Activated naive CD4-positive, alpha-beta T cell treated with anti-CD3 and anti-CD28 coated beads, Interleukin-2, amount 50 U/mL, for 72 hours (primary cell): ENCODE measurements at regions not wholly inside any gene's neighbourhood (a gene's known extent, or its start where the extent isn't known, plus 50 kb on each side); places are given as distances from the start of the nearest gene placed in this dataset.
A peak's percentile ranks its signal among the peaks of the same experiment; 100 is the strongest.

ENCODE experiments used
- ATAC-seq, 2 donors: fragments of 150-1000 bp; cut with Tn5 transposase; 2 replicates each; pipeline ENCODE4 v1.10.0; 2021; ENCODE audit warnings: mild to moderate bottlenecking in 2 of 2, moderate library complexity in 2 of 2
- DNase-seq, 2 donors: peaks; one replicate each; pipeline ENCODE4 v3.0.0; 2021 to 2022; ENCODE audit warnings: low spot score in 2 of 2
- H3K27ac Mint-ChIP-seq, 2 donors: one replicate each; pipeline ENCODE4 v1.8.0; 2022; ENCODE audit warnings: mild to moderate bottlenecking in 2 of 2, mixed read lengths in 2 of 2
- H3K36me3 Mint-ChIP-seq, 2 donors: one replicate each; pipeline ENCODE4 v1.8.0; 2022; ENCODE audit warnings: mixed read lengths in 2 of 2
- H3K9me3 Mint-ChIP-seq, 2 donors: one replicate each; pipeline ENCODE4 v1.8.0; 2022; ENCODE audit warnings: mixed read lengths in 2 of 2

DNA sequence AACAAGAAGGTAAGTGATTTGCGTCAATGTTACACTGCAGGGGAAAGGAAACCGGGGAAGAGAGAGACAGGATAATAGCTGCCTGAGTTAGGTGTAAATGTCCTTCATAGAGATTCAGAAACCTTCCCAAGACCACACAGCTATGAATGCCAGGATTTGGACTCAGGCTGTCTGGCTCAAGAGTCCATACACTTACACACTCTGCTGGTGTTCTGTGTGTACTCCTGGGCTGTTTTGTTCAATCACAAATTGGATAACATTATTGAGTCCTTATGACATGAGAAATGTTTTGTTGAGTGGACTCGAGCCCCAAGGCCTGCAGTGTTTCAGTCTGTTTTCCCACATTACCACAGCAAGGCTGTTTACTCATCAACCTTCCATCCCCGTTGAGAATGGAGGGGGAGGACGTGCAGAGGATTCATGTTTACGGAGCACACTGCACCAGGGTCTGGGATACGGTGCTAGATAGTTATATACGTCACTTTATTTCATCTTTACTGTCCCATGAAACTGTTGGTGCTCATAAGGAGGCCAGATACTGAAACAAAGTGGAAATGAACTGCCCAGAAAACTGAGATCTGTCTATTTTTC, 450.8 kb downstream of the HAPSTR1 start:
- H3K9me3 Mint-ChIP-seq = peaks cover 10 to 15% of the 10 kb centered on the region in 2 donors

DNA sequence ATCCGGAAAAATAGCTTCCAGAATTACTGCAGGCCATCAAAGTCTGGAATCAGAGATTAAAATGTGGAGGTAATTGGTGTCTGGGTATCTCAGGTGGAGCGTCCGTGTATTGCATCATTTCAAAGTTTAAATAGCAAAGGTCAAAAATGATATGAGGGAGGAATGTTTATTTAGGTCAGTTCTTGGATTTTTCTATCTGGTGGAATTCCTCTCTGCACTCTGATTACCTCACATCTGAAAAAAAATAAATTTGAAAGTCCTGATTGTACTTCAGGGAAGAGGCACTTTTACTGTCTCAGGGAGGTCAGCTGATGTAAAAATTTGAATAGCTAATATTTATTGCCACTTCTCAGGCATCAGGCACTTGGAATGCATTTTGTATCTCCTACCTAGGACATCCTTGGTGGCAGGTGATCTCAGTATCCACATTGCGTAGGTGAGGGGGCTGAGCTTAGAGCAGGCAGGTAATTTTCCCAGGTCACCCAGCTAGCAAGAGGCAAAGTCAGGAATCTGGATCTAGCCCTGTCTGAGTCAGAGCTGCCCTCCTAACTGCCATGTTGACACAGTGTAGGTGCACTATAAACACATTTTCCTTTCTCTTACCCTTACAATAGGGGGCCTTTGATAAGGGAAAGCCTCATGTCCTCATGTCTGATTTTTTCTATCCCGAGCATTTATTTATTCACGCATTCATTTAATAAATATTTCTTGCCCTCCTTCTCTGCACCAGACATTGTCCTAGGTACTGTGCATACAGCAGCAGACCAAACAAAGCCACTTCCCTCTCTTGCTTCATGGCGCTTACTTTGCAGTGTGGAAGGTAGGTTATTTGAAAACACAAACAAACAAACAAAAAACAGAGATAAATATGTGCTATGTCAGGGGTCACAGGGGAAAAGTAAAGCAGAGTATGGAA, 454.3 kb downstream of the HAPSTR1 start:
- ATAC-seq (no peak), DNase-seq (no peak)
- Mint-ChIP-seq H3K27ac (no peak overlapping the region), H3K36me3 (no peaks in the 10 kb centered on the region), H3K9me3 (peaks cover 11 to 13% of the 10 kb centered on the region in 2 donors)

More for the DNA sequence above, 450.8 kb downstream of the HAPSTR1 start:
- Mint-ChIP-seq H3K36me3 (no peaks in the 10 kb centered on the region), H3K27ac (no peak overlapping the region)
- no peak for DNase-seq
- ATAC-seq = no peak

DNA sequence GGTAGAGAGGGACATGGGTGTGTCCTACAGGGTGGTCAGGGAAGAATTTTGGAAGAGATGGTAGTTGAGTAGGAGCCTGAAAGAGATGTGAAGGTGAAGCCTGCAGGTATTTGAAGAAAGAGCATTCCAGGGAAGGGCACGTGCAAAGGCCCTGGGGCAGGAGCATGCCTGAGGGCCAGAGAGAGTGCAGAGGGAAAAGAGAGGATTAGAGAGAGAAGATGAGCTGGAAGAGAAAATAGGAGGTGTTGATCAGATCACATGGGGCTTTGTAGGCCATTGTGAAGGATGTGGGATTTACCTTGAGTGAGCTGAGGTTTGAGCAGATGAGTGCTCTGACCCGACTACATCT, 455.0 kb downstream of the HAPSTR1 start:
- H3K9me3 Mint-ChIP-seq = peaks cover 11 to 13% of the 10 kb centered on the region in 2 donors
- no peaks in the 10 kb centered on the region for H3K36me3 Mint-ChIP-seq
- no peak overlapping the region for H3K27ac Mint-ChIP-seq
- no peak for ATAC-seq
- no peak for DNase-seq

DNA sequence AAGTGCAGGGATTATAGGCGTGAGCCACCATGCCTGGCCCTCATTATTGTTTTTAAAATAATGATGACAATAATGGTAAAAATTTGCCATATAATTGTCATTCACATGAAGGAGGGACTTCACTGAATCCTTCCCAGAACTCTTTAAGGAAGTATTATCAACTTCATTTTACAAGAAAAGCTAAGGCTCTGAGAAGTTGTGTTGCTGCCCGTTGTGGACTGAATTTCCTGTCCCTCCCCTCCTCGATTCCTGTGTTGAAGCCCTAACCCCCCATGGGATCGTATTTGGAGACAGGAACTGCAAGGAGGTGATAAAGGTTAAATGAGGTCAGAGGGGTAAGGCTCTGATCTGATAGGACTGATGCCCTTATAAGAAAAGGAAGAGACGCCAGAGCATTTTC, 458.0 kb downstream of the HAPSTR1 start:
- no peak for ATAC-seq
- no peaks in the 10 kb centered on the region for H3K36me3 Mint-ChIP-seq
- peaks cover 13 to 19% of the 10 kb centered on the region in 2 donors for H3K9me3 Mint-ChIP-seq
- no peak for DNase-seq
- H3K27ac Mint-ChIP-seq = no peak overlapping the region

DNA sequence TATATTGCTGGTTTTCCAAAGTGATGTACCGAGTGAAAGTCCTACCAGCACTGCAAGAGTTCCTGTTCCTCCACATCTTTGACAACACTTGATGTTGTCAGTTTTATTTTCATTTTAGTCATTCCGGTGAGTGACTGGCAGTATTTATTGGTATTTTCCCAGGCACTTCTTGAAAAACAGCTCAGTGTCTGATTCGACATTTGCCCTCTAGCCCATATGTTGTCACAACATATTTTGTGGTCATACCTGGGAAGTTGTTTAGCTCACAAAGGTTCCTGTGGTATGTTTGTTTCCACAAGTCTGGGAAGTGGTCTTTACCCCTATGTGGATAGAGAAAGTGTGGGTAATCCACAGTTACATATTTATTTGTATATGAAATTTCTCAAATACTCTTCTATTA, 463.6 kb downstream of the HAPSTR1 start:
- no peak for DNase-seq
- no peak overlapping the region for H3K27ac Mint-ChIP-seq
- no peaks in the 10 kb centered on the region for H3K36me3 Mint-ChIP-seq
- ATAC-seq = no peak
- peaks cover 12 to 13% of the 10 kb centered on the region in 2 donors for H3K9me3 Mint-ChIP-seq

DNA sequence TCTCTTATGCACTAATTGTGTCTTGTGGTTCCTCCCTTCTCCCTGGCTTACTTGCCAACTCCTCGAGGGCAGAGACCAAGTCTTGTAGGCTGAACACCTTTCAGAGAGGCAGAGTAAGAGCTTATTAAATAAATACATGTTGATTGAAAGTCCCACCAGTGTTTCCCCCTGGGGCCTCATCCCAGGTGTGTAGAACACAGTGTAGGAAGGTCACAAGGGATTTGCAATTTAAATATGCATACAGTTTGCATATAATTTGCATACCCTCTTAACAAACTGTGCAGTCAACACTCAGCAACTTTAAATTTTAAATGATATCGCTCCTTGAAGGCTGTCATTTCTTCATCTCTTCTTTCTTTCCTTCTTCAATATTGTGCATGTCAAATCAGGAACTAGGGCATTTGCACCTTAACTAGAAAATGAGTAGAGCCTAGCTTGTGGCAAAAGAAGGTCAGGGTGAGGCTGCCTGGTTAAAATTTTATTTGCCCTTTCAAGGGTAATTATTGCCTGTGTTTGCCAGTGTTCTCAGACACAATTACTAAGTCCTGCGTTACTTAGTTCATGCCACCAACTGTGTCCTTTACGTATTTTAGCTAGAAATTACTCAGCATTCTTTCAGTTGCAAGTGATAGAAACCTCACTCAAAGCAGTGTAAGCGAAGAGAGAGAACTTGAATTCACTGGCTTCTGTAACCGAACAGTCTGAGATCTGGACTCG, 465.7 kb downstream of the HAPSTR1 start:
- no peak for ATAC-seq
- no peak for DNase-seq
- Mint-ChIP-seq H3K9me3 (peaks cover 16 to 23% of the 10 kb centered on the region in 2 donors), H3K36me3 (no peaks in the 10 kb centered on the region), H3K27ac (no peak overlapping the region)

DNA sequence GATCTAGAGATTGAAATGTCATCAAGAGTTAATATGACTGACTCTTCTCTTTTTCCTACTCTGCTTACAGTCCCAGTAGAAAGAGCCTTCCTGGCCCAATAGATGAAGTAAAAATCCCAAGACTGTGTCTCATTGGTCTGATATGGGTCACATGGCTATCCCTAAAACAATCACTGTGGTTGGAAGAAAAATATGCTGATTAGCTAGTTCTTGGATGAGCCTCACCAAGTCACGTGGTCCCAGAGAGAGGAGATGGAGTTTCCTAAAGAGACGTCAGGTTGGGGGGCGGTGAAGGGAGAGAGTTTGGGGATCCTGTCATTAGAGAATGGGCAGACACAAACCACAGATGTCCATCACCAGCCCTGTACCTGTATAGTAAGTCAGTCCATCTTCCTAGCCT, 466.3 kb downstream of the HAPSTR1 start:
- H3K9me3 Mint-ChIP-seq = peaks cover 16 to 23% of the 10 kb centered on the region in 2 donors
- ATAC-seq = no peak

DNA sequence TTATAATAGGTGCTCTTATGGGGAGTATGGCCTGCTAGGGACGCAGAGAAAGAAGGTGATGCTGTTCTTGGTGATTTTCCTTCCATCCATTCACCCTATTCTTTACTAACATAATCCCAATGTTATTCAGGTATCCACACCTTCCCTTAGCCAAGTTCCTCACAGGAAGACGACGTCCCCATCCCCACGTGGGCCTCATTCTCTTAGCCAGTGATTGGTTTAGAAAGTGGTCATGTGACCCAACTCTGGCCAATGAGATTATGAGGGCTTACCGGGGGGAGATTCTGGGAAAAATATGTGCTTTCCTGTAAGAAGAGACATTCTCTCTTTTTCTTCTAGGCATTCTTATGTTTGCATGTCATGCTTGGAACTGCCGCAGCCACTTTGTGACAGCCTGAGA, 474.7 kb downstream of the HAPSTR1 start:
- no peaks in the 10 kb centered on the region for H3K36me3 Mint-ChIP-seq
- H3K27ac Mint-ChIP-seq = no peak overlapping the region
- ATAC-seq = no peak
- H3K9me3 Mint-ChIP-seq = peaks cover 4 to 24% of the 10 kb centered on the region in 2 donors
- no peak for DNase-seq

More for the DNA sequence above, 466.3 kb downstream of the HAPSTR1 start:
- Mint-ChIP-seq H3K36me3 (no peaks in the 10 kb centered on the region), H3K27ac (no peak overlapping the region)
- DNase-seq = no peak

DNA sequence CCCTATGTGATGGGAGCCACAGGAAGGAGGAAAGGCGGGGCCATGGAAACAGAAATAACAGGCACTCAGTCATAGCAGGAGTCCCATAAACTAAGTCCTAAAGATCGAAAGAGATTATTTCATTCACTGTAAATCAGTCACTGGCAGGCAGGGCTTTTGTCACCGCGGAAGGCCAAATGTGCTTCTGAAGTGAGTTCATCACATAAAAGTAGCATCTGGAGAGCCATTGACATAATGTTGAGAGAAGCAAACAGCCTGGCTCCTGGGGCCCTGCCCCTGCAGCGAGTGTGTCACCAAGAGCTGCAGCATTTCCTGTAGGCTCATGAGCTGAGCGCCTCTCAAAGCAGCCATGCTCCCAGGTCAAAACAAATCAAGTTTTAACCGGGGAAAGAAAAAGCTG, 476.2 kb downstream of the HAPSTR1 start:
- Mint-ChIP-seq H3K27ac (peak overlapping the region in 1 of 2 donors; percentile 7), H3K36me3 (no peaks in the 10 kb centered on the region), H3K9me3 (peaks cover 4 to 21% of the 10 kb centered on the region in 2 donors)
- no peak for DNase-seq
- ATAC-seq = peak in 1 of 2 donors; percentile 46

DNA sequence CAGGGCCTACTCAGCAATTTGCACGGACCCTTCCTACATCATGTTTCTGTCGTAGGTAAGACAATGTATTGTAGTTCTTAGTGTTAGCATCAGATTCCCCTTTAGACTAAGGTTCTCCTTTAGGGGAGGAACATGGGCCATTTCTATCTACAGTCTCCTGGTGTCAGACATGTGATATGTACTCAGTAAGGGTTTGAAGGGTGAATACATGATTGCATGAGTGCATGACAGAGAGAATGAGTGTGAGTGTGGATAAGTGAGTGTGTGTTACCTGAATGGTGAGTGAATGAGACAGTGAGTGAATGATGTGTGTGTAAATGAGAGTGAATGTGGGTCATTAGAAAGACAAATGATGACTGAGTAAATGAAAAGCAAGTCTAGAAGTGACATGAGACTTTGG, 476.8 kb downstream of the HAPSTR1 start:
- H3K27ac Mint-ChIP-seq = no peak overlapping the region
- no peaks in the 10 kb centered on the region for H3K36me3 Mint-ChIP-seq
- H3K9me3 Mint-ChIP-seq = peaks cover 4 to 21% of the 10 kb centered on the region in 2 donors
- no peak for ATAC-seq
- DNase-seq = no peak

DNA sequence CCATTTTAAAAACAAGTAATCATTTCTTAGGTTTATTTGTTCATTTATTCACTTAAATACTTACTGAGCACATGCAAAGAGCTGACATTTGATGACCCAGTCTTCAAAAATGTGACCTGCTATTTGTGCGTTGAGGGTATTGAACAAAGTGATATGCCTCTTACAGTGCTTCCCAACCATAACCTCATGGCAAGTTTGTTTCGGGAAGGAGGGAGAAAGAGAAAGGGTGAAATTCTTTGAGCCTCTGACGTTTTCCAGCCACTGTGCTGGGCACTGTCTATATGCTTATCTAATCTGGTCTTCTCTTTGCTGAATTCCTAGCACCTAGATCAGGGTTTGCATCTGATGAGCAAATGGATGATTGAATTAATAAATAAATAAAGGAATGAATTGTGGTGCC, 479.1 kb downstream of the HAPSTR1 start:
- Mint-ChIP-seq H3K27ac (no peak overlapping the region), H3K36me3 (no peaks in the 10 kb centered on the region), H3K9me3 (peaks cover 4 to 20% of the 10 kb centered on the region in 2 donors)
- DNase-seq (no peak), ATAC-seq (no peak)

DNA sequence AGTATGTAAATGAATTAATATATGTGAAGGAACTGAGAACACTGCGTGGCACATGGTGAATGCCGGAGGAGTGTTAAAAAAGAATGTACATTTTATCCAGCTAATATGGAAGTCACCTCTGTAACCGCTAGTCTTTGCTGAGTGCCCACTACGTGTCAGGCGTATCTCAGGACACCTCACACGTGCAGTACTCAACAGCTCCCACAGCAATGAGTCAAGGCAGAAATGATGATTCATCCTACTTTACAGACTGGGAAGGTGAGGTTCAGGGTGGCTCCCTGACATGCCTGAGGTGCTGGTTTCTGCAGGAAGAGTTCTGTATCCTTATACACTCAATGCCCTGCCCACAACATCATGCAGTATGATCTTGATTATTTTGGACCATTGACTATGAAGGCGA, 487.0 kb downstream of the HAPSTR1 start:
- Mint-ChIP-seq H3K36me3 (no peaks in the 10 kb centered on the region), H3K27ac (no peak overlapping the region), H3K9me3 (peaks cover 11 to 20% of the 10 kb centered on the region in 2 donors)
- no peak for DNase-seq
- ATAC-seq = no peak

DNA sequence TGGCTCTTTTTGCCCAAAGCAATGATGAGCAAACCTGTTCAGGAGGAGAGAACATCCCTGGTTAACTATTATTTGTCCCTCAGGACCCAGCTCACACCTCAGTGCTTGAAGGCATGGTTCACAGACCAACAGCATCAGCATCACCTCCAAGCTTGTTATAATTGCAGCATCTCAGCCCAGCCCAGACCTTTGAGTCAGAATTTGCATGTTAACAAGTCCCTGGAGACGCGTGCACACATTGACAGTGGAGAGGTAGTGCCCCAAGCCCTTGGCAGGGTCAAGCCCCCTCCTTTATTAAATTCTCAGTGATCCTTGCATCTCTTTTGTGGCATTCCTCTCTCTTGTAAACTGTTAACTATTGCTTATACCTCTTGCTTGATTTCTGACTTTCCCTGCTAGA, 488.6 kb downstream of the HAPSTR1 start:
- ATAC-seq (no peak), DNase-seq (no peak)
- Mint-ChIP-seq H3K36me3 (no peaks in the 10 kb centered on the region), H3K27ac (no peak overlapping the region), H3K9me3 (peaks cover 15 to 23% of the 10 kb centered on the region in 2 donors)

DNA sequence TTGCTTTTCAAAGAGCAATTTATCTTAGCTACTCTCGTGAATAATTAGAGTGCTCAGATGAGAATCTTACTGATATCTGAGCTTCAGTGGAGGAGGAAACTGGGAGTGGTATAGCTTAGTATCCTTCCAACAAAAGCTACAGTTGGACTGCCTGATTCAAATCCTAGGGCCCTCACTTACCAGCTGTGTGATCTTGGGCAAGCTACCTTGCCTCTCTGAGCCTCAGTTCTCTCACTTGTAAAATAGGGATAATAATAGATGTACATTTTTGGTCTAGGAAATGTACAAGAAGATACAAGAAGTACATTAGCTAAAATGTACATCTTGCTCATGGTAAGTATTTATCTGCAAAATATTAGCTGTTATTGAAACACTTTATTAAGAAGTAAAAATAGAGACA, 502.0 kb downstream of the HAPSTR1 start:
- Mint-ChIP-seq H3K9me3 (peaks cover 0 to 14% of the 10 kb centered on the region in 2 donors), H3K27ac (no peak overlapping the region), H3K36me3 (peaks cover 6 to 8% of the 10 kb centered on the region in 2 donors)
- DNase-seq (no peak), ATAC-seq (no peak)

DNA sequence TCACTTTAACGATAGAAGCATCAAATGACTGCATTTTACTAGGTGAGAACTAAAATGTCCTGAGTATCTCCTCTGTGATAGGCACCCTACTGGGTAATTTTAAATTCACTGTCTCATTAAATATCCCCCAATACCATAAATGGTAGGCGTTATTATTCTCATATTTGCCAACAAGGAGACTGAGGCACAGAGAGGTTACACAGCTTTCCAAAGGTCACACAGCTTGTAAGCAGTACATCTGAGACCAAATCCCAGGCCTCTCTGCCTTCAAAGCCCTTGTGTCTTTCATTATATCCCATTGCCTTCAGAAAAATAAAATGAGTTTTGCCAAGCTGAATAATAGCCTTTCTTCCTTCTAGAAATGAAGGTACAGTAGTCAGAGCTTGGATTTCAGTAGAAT, 502.6 kb downstream of the HAPSTR1 start:
- Mint-ChIP-seq H3K27ac (no peak overlapping the region), H3K9me3 (peaks cover 0 to 14% of the 10 kb centered on the region in 2 donors), H3K36me3 (peaks cover 6 to 8% of the 10 kb centered on the region in 2 donors)
- DNase-seq (no peak), ATAC-seq (no peak)

DNA sequence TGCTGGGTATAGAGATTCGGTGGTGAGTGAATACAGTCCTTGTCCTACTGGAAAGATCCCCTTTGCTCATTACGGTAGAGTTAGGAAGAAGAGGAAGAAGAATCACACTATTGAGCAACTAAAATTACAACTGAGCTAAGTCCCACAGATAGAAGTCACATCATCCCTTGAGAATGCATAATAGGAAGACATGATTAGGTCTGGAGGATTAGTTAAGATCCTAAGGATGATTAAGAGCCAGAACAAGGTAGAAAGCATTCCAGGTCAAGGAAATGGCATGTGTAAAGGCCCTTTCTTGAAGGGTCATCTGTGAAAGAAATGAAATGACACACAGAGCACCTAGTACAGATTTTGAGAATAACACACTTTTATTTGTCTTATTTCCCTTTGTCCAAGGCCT, 503.5 kb downstream of the HAPSTR1 start:
- DNase-seq (no peak), ATAC-seq (no peak)
- peaks cover 6 to 8% of the 10 kb centered on the region in 2 donors for H3K36me3 Mint-ChIP-seq
- H3K9me3 Mint-ChIP-seq = peaks cover 0 to 14% of the 10 kb centered on the region in 2 donors
- no peak overlapping the region for H3K27ac Mint-ChIP-seq

DNA sequence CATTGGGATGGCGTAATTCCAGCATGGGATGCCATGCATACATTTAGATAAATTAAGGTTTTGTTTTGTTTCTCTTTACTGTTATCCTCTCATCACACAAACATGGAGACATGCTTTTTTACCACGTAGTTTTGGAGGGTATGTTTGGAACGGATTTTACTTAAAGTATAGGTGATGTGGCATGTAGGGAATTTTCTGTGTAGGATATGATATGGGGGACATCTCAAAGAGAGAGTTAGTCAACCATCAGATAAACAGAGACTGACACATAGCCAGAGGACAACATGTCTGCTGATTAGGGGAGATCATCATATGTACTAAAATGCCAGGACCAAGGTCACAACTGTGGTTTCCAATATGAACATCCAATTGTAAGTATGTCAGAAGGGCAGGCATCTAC, 503.9 kb downstream of the HAPSTR1 start:
- Mint-ChIP-seq H3K27ac (no peak overlapping the region), H3K36me3 (peaks cover 3 to 4% of the 10 kb centered on the region in 2 donors), H3K9me3 (peaks cover 0 to 11% of the 10 kb centered on the region in 2 donors)
- DNase-seq = no peak
- no peak for ATAC-seq
